ENCODE measurements at regions not wholly inside any gene's neighbourhood (a gene's known extent, or its start where the extent isn't known, plus 50 kb on each side); places are given as distances from the start of the nearest gene placed in this dataset.

GRCh38 chr2:106020821-106021661, 173.1 kb downstream of the UXS1 start:
- H3K4me1 Mint-ChIP-seq (ENCODE audit: insufficient read depth, unreplicated experiment): no peaks in the 10 kb centered on the region
- intact Hi-C loops (cut with micrococcal nuclease): no loop called here
- BruUV-seq (replicated peaks): no TSS peak
- TF ChIP-seq, protein P1, sequence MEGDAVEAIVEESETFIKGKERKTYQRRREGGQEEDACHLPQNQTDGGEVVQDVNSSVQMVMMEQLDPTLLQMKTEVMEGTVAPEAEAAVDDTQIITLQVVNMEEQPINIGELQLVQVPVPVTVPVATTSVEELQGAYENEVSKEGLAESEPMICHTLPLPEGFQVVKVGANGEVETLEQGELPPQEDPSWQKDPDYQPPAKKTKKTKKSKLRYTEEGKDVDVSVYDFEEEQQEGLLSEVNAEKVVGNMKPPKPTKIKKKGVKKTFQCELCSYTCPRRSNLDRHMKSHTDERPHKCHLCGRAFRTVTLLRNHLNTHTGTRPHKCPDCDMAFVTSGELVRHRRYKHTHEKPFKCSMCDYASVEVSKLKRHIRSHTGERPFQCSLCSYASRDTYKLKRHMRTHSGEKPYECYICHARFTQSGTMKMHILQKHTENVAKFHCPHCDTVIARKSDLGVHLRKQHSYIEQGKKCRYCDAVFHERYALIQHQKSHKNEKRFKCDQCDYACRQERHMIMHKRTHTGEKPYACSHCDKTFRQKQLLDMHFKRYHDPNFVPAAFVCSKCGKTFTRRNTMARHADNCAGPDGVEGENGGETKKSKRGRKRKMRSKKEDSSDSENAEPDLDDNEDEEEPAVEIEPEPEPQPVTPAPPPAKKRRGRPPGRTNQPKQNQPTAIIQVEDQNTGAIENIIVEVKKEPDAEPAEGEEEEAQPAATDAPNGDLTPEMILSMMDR (IDR thresholded peaks at IDR 0.05; ENCODE audit: unreplicated experiment): no peak
- ChIA-PET POLR2A (no interaction called here), CTCF (interaction anchor here (0.6 kb wide), 1 partner anchor 102 kb away, joined by 3 read pairs; no protein-coding TSS in a partner anchor)
- no peak overlapping the region for H3K27ac Mint-ChIP-seq (ENCODE audit: low read depth, unreplicated experiment)
- H3K4me3 Mint-ChIP-seq (ENCODE audit: unreplicated experiment): no peak overlapping the region
- H3K27me3 Mint-ChIP-seq (ENCODE audit: insufficient read depth, unreplicated experiment): peaks cover 9% of the 10 kb centered on the region
- no peaks in the 10 kb centered on the region for H3K36me3 Mint-ChIP-seq (ENCODE audit: insufficient read depth, unreplicated experiment)
- DNase-seq (ENCODE audit: unreplicated experiment): no peak
- no peaks in the 10 kb centered on the region for H3K9me3 Mint-ChIP-seq (ENCODE audit: unreplicated experiment)

- no peaks in the 10 kb centered on the region for H3K4me1 Mint-ChIP-seq (ENCODE audit: insufficient read depth, unreplicated experiment)
- no peak for DNase-seq (ENCODE audit: unreplicated experiment)
- no peak overlapping the region for H3K27ac Mint-ChIP-seq (ENCODE audit: low read depth, unreplicated experiment)
- TF ChIP-seq, protein P1 (IDR thresholded peaks at IDR 0.05; ENCODE audit: unreplicated experiment): no peak
- no peak overlapping the region for H3K4me3 Mint-ChIP-seq (ENCODE audit: unreplicated experiment)
- ChIA-PET POLR2A (interaction anchor here (0.7 kb wide), 1 partner anchor 13 kb away, joined by 4 read pairs; no protein-coding TSS in a partner anchor), CTCF (interaction anchor here (0.7 kb wide), 1 partner anchor 26 kb away, joined by 4 read pairs; no protein-coding TSS in a partner anchor)
- no peaks in the 10 kb centered on the region for H3K9me3 Mint-ChIP-seq (ENCODE audit: unreplicated experiment)
- intact Hi-C loops (cut with micrococcal nuclease): no loop called here
- H3K27me3 Mint-ChIP-seq (ENCODE audit: insufficient read depth, unreplicated experiment): peaks cover 3% of the 10 kb centered on the region
- no TSS peak for BruUV-seq (replicated peaks)
- no peaks in the 10 kb centered on the region for H3K36me3 Mint-ChIP-seq (ENCODE audit: insufficient read depth, unreplicated experiment)
These were observed 174.1 kb downstream of the UXS1 start for GRCh38 chr2:106020032-106020431.

DNA sequence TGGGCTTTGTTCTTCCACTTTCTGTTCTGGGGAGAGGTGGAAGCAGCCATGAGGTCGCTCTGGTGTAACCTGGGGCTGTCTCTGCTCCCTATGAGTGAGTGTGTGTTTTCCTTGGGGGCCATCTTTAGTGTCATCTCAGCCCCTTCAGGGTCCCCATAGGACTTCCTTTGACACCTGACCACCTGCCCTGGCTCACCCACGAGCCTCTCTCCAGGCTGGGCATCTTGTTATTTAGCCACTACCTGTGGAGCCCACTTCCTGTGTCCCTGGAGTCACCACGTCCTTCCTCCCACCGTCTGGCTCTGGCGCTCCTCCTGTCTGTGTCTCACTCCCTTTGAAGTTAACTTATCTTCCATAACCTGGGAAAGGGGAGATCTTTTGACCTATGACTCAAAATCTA, 176.0 kb downstream of the UXS1 start:
- DNase-seq (ENCODE audit: unreplicated experiment): no peak
- peaks cover 5% of the 10 kb centered on the region for H3K4me1 Mint-ChIP-seq (ENCODE audit: insufficient read depth, unreplicated experiment)
- POLR2A ChIA-PET: no interaction called here
- no peaks in the 10 kb centered on the region for H3K9me3 Mint-ChIP-seq (ENCODE audit: unreplicated experiment)
- no peak overlapping the region for H3K27ac Mint-ChIP-seq (ENCODE audit: low read depth, unreplicated experiment)
- no peaks in the 10 kb centered on the region for H3K27me3 Mint-ChIP-seq (ENCODE audit: insufficient read depth, unreplicated experiment)
- intact Hi-C loops (cut with micrococcal nuclease): no loop called here
- TF ChIP-seq, protein P1 (IDR thresholded peaks at IDR 0.05; ENCODE audit: unreplicated experiment): no peak
- BruUV-seq (replicated peaks): no TSS peak
- no peak overlapping the region for H3K4me3 Mint-ChIP-seq (ENCODE audit: unreplicated experiment)
- CTCF ChIA-PET: no interaction called here
- no peaks in the 10 kb centered on the region for H3K36me3 Mint-ChIP-seq (ENCODE audit: insufficient read depth, unreplicated experiment)

GRCh38 chr2:106012591-106013347, 181.3 kb downstream of the UXS1 start:
- intact Hi-C loops (cut with micrococcal nuclease): no loop called here
- Mint-ChIP-seq H3K27ac (ENCODE audit: low read depth, unreplicated experiment) (no peak overlapping the region), H3K9me3 (ENCODE audit: unreplicated experiment) (no peaks in the 10 kb centered on the region), H3K4me3 (ENCODE audit: unreplicated experiment) (no peak overlapping the region), H3K36me3 (ENCODE audit: insufficient read depth, unreplicated experiment) (no peaks in the 10 kb centered on the region), H3K4me1 (ENCODE audit: insufficient read depth, unreplicated experiment) (peaks cover 5% of the 10 kb centered on the region), H3K27me3 (ENCODE audit: insufficient read depth, unreplicated experiment) (no peaks in the 10 kb centered on the region)
- TF ChIP-seq, protein P1 (IDR thresholded peaks at IDR 0.05; ENCODE audit: unreplicated experiment): no peak
- no TSS peak for BruUV-seq (replicated peaks)
- no peak for DNase-seq (ENCODE audit: unreplicated experiment)
- CTCF ChIA-PET: no interaction called here
- POLR2A ChIA-PET: no interaction called here

Measured in MCF 10A (cell line).